ENCODE measurements at regions not wholly inside any gene's neighbourhood (a gene's known extent, or its start where the extent isn't known, plus 50 kb on each side); places are given as distances from the start of the nearest gene placed in this dataset.

GRCh38 chr4:65918872-65919271 lies 248.6 kb upstream of the EPHA5 start:
- Histone ChIP-seq H3K27me3 (ENCODE audit: control insufficient read depth, insufficient read depth, low read length) (no peaks in the 10 kb centered on the region), H3K36me3 (ENCODE audit: control insufficient read depth, low read depth, low read length) (no peaks in the 10 kb centered on the region), H3K9ac (ENCODE audit: low read length) (no peak overlapping the region), H3K9me3 (ENCODE audit: control insufficient read depth, low read depth, low read length) (no peaks in the 10 kb centered on the region), H3K4me3 (ENCODE audit: low read length) (peak overlapping the region; percentile 13), H3K27ac (ENCODE audit: low read length) (no peak overlapping the region), H3K4me1 (ENCODE audit: control insufficient read depth, low read depth, low read length) (peaks cover 21% of the 10 kb centered on the region)

DNA sequence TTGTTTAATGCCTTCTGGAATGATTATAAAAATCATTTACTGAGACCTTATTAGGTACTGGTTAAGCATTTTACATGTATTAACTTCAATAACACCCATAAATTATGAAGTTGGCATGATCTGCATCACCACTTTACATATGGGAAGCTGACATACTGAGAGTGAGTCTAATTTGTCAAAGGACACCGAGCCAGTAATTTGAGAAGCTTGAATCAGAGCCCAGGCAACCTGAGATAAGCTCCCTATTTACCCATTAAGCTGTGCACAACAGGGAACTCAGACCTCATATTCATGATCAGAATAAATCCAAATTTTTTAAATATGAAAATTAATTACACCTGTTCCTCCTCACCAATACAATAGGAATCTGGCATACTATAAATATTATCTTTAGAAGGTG lies 247.9 kb upstream of the EPHA5 start:
- Histone ChIP-seq H3K9me3 (ENCODE audit: control insufficient read depth, low read depth, low read length) (no peaks in the 10 kb centered on the region), H3K4me3 (ENCODE audit: low read length) (no peak overlapping the region), H3K4me1 (ENCODE audit: control insufficient read depth, low read depth, low read length) (peaks cover 15% of the 10 kb centered on the region), H3K36me3 (ENCODE audit: control insufficient read depth, low read depth, low read length) (no peaks in the 10 kb centered on the region), H3K27me3 (ENCODE audit: control insufficient read depth, insufficient read depth, low read length) (no peaks in the 10 kb centered on the region), H3K9ac (ENCODE audit: low read length) (no peak overlapping the region), H3K27ac (ENCODE audit: low read length) (no peak overlapping the region)

- no peak overlapping the region for H3K4me3 ChIP-seq (ENCODE audit: low read length)
- no peak overlapping the region for H3K27ac ChIP-seq (ENCODE audit: low read length)
- no peaks in the 10 kb centered on the region for H3K36me3 ChIP-seq (ENCODE audit: control insufficient read depth, low read depth, low read length)
- no peak overlapping the region for H3K9ac ChIP-seq (ENCODE audit: low read length)
- H3K4me1 ChIP-seq (ENCODE audit: control insufficient read depth, low read depth, low read length), result peaks cover 15% of the 10 kb centered on the region
- no peaks in the 10 kb centered on the region for H3K27me3 ChIP-seq (ENCODE audit: control insufficient read depth, insufficient read depth, low read length)
- H3K9me3 ChIP-seq (ENCODE audit: control insufficient read depth, low read depth, low read length), result no peaks in the 10 kb centered on the region
Observed at GRCh38 chr4:65917486-65917885, 247.2 kb upstream of the EPHA5 start.

DNA sequence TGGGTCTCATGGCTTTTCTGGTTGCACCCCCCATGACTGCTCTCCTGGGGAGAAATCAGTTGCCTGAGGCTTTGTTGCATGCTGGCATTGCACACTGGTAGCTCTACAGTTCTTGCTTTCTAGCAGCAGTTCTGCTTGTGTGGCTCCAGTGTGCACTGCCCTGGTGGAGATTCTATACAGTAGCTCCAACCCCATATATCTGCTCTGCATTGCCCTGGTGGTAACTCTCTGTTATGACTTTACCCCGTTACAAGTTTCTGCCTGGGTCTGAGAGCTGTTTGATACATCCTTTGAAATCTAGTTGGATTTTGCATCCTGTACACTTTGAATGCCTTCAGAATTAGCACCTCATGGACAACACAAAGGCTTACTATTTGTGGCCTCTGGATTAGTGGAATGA lies 241.4 kb upstream of the EPHA5 start:
- Histone ChIP-seq H3K9me3 (ENCODE audit: control insufficient read depth, low read depth, low read length) (no peaks in the 10 kb centered on the region), H3K36me3 (ENCODE audit: control insufficient read depth, low read depth, low read length) (no peaks in the 10 kb centered on the region), H3K4me3 (ENCODE audit: low read length) (no peak overlapping the region)

DNA sequence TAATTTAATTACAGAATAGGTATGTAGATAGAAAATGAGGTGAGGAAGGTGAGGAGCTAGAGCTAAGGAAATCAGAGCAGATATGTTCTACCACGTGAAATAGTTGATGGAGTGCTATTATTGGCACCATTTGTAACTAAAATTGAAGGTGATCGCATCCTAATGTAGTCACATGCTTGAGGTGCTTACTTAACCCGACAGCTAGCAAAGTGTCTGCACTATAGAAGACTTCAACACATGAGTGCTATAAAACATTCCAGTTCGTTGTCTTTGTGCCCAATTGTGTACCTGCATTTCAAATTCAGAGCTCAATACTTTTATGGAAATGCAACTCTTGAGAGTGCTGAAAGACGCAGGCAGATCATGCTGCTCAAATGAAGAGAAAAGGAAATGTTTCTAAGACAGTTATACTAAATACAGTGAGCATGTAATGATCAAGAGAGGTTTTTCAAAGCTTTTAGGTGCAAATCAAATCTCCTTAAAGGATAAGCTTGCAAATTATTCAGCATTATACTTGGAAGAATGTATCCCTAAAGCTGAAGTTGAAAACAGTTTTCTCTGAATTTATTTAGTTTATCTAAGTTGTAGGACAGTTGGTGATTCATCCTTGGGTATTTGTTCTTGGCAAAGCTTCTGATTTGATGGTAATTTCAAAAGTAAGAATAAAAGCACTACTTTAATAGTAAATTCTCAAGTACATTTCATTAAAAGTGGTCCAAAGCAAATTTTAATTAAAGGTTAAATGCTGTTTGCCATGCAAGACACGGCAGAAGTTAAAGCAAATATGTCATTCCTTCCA lies 223.9 kb upstream of the EPHA5 start:
- H3K9ac ChIP-seq (ENCODE audit: low read length), result no peak overlapping the region
- H3K9me3 ChIP-seq (ENCODE audit: control insufficient read depth, low read depth, low read length), result no peaks in the 10 kb centered on the region
- H3K27me3 ChIP-seq (ENCODE audit: control insufficient read depth, insufficient read depth, low read length), result no peaks in the 10 kb centered on the region
- H3K4me3 ChIP-seq (ENCODE audit: low read length), result no peak overlapping the region
- peaks cover 6% of the 10 kb centered on the region for H3K4me1 ChIP-seq (ENCODE audit: control insufficient read depth, low read depth, low read length)
- H3K27ac ChIP-seq (ENCODE audit: low read length), result no peak overlapping the region
- H3K36me3 ChIP-seq (ENCODE audit: control insufficient read depth, low read depth, low read length), result no peaks in the 10 kb centered on the region

More for the DNA sequence above, 241.4 kb upstream of the EPHA5 start:
- Histone ChIP-seq H3K27ac (ENCODE audit: low read length) (no peak overlapping the region), H3K9ac (ENCODE audit: low read length) (no peak overlapping the region), H3K27me3 (ENCODE audit: control insufficient read depth, insufficient read depth, low read length) (no peaks in the 10 kb centered on the region), H3K4me1 (ENCODE audit: control insufficient read depth, low read depth, low read length) (no peaks in the 10 kb centered on the region)

- Histone ChIP-seq H3K4me3 (ENCODE audit: low read length) (no peak overlapping the region), H3K27me3 (ENCODE audit: control insufficient read depth, insufficient read depth, low read length) (no peaks in the 10 kb centered on the region), H3K9me3 (ENCODE audit: control insufficient read depth, low read depth, low read length) (no peaks in the 10 kb centered on the region), H3K36me3 (ENCODE audit: control insufficient read depth, low read depth, low read length) (no peaks in the 10 kb centered on the region), H3K9ac (ENCODE audit: low read length) (no peak overlapping the region), H3K27ac (ENCODE audit: low read length) (no peak overlapping the region), H3K4me1 (ENCODE audit: control insufficient read depth, low read depth, low read length) (peaks cover 6% of the 10 kb centered on the region)
Observed at GRCh38 chr4:65893271-65893670, 223.0 kb upstream of the EPHA5 start.

DNA sequence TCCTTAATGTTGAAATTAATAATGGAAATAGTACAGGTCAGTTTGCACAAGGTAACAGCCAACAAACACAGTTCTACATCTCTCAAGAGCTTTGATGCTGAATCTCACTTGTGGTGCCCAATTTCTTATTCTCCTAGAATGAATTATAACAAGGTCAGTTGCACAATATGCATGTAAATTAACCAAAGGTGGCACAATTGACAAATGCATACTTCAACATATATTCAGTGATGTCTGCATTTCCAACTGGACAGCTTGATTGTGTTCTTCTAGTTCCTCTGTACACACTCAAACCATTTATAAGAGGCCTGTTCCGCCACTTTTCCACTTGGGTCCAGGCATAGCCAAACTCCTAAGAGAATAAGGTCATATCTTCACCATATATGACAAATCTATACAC lies 210.3 kb upstream of the EPHA5 start:
- no peaks in the 10 kb centered on the region for H3K36me3 ChIP-seq (ENCODE audit: control insufficient read depth, low read depth, low read length)
- no peaks in the 10 kb centered on the region for H3K27me3 ChIP-seq (ENCODE audit: control insufficient read depth, insufficient read depth, low read length)
- H3K4me3 ChIP-seq (ENCODE audit: low read length), result no peak overlapping the region
- H3K9me3 ChIP-seq (ENCODE audit: control insufficient read depth, low read depth, low read length), result no peaks in the 10 kb centered on the region
- no peak overlapping the region for H3K9ac ChIP-seq (ENCODE audit: low read length)
- H3K27ac ChIP-seq (ENCODE audit: low read length), result no peak overlapping the region
- no peaks in the 10 kb centered on the region for H3K4me1 ChIP-seq (ENCODE audit: control insufficient read depth, low read depth, low read length)

GRCh38 chr4:65868096-65868824 lies 198.0 kb upstream of the EPHA5 start:
- Histone ChIP-seq H3K9ac (ENCODE audit: low read length) (no peak overlapping the region), H3K27me3 (ENCODE audit: control insufficient read depth, insufficient read depth, low read length) (no peaks in the 10 kb centered on the region), H3K27ac (ENCODE audit: low read length) (no peak overlapping the region), H3K4me3 (ENCODE audit: low read length) (no peak overlapping the region), H3K36me3 (ENCODE audit: control insufficient read depth, low read depth, low read length) (no peaks in the 10 kb centered on the region), H3K4me1 (ENCODE audit: control insufficient read depth, low read depth, low read length) (no peaks in the 10 kb centered on the region), H3K9me3 (ENCODE audit: control insufficient read depth, low read depth, low read length) (no peaks in the 10 kb centered on the region)

DNA sequence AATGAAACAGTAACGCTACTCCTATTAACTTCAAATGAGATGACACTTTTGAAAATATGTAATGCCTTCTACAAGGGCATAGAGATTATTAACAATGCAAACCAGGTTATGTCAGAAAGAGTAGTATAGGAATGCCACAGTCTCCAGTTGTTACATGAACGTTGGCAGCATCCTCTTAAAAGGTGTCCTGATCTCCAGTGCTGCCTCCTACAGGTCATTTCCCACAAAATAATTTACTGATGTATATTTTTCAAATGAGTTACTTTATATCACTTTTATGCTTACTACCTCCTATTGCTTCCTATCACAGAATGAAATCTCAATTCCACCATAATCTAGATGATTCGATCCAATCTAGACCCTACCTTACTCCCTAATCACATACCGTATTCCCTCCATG lies 195.2 kb upstream of the EPHA5 start:
- H3K27me3 ChIP-seq (ENCODE audit: control insufficient read depth, insufficient read depth, low read length), result no peaks in the 10 kb centered on the region
- no peak overlapping the region for H3K27ac ChIP-seq (ENCODE audit: low read length)
- no peaks in the 10 kb centered on the region for H3K36me3 ChIP-seq (ENCODE audit: control insufficient read depth, low read depth, low read length)

GRCh38 chr4:65861993-65862392 lies 191.7 kb upstream of the EPHA5 start:
- Histone ChIP-seq H3K9ac (ENCODE audit: low read length) (no peak overlapping the region), H3K27ac (ENCODE audit: low read length) (no peak overlapping the region), H3K9me3 (ENCODE audit: control insufficient read depth, low read depth, low read length) (no peaks in the 10 kb centered on the region), H3K4me3 (ENCODE audit: low read length) (no peak overlapping the region), H3K4me1 (ENCODE audit: control insufficient read depth, low read depth, low read length) (no peaks in the 10 kb centered on the region), H3K27me3 (ENCODE audit: control insufficient read depth, insufficient read depth, low read length) (no peaks in the 10 kb centered on the region), H3K36me3 (ENCODE audit: control insufficient read depth, low read depth, low read length) (no peaks in the 10 kb centered on the region)

More for the DNA sequence above, 195.2 kb upstream of the EPHA5 start:
- Histone ChIP-seq H3K4me3 (ENCODE audit: low read length) (no peak overlapping the region), H3K4me1 (ENCODE audit: control insufficient read depth, low read depth, low read length) (no peaks in the 10 kb centered on the region), H3K9me3 (ENCODE audit: control insufficient read depth, low read depth, low read length) (no peaks in the 10 kb centered on the region), H3K9ac (ENCODE audit: low read length) (no peak overlapping the region)

DNA sequence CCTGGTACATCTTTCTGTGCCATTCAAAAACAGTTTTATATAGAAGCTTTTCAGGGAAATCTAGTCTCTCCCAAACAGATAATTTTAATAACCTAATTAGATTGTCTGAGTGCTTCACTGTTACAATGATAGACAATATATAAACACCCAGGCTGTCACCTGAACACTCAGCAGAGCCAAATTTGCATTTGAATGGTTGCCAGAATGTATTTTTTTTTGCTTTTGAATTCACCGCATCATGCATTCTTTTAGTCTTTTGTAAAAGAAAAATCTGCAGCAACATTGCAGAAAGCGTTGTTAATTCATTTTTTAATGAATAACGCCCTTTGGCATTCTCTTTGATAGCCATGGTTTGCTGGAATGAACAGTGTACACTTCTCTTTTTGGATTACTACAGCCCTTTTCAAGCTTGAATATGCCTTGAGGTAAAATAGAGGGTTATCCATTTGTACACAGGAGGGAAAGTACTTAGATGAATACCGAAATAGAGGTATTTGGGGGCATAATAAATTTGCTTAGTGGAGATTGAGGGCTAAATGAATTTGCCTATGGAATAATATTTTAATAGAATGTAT lies 175.0 kb upstream of the EPHA5 start:
- H3K4me3 ChIP-seq (ENCODE audit: low read length), result no peak overlapping the region
- no peaks in the 10 kb centered on the region for H3K27me3 ChIP-seq (ENCODE audit: control insufficient read depth, insufficient read depth, low read length)
- no peak overlapping the region for H3K9ac ChIP-seq (ENCODE audit: low read length)
- H3K9me3 ChIP-seq (ENCODE audit: control insufficient read depth, low read depth, low read length), result no peaks in the 10 kb centered on the region
- peaks cover 11% of the 10 kb centered on the region for H3K4me1 ChIP-seq (ENCODE audit: control insufficient read depth, low read depth, low read length)
- no peaks in the 10 kb centered on the region for H3K36me3 ChIP-seq (ENCODE audit: control insufficient read depth, low read depth, low read length)
- H3K27ac ChIP-seq (ENCODE audit: low read length), result no peak overlapping the region

Data from iPS-18a (cell line).